Stimulated activated CD8-positive, alpha-beta memory T cell treated with anti-CD3 and anti-CD28 coated beads, Interleukin-15, amount 100 ng/mL, for 1 hour (primary cell): ENCODE measurements at regions not wholly inside any gene's neighbourhood (a gene's known extent, or its start where the extent isn't known, plus 50 kb on each side); places are given as distances from the start of the nearest gene placed in this dataset.
"Not testable (repeated sequence)": the region's sequence is repeated elsewhere in the genome, so short reads cannot be mapped to it uniquely, and the experiment has no call there.

Experiments used
- DNase-seq: peaks from one replicate; pipeline ENCODE4 v3.0.0-alpha.2; 2020; ENCODE audit warnings: low read depth

GRCh38 chr6:8904754-8905153 is 469.4 kb upstream of the SLC35B3 start:
- DNase-seq = no peak

GRCh38 chr6:8900056-8900455 is 464.7 kb upstream of the SLC35B3 start:
- DNase-seq = no peak

- DNase-seq = no peak
These were observed 454.2 kb upstream of the SLC35B3 start for GRCh38 chr6:8889514-8889913.

GRCh38 chr6:8888468-8888867 is 453.1 kb upstream of the SLC35B3 start:
- DNase-seq = no peak

GRCh38 chr6:8881663-8882062 is 446.3 kb upstream of the SLC35B3 start:
- DNase-seq = no peak

GRCh38 chr6:8879334-8879733 is 444.0 kb upstream of the SLC35B3 start:
- no peak for DNase-seq

GRCh38 chr6:8875986-8876385 is 440.6 kb upstream of the SLC35B3 start:
- DNase-seq = no peak

- DNase-seq = no peak
These were observed 437.2 kb upstream of the SLC35B3 start for GRCh38 chr6:8872589-8872988.

- DNase-seq = no peak
These were observed 430.1 kb upstream of the SLC35B3 start for GRCh38 chr6:8865451-8865850.

- DNase-seq = no peak
These were observed 425.3 kb upstream of the SLC35B3 start for GRCh38 chr6:8860671-8861070.

GRCh38 chr6:8859501-8859900 is 424.2 kb upstream of the SLC35B3 start:
- DNase-seq = no peak

- DNase-seq = no peak
These were observed 423.5 kb upstream of the SLC35B3 start for GRCh38 chr6:8858854-8859331.

- DNase-seq = no peak
These were observed 421.8 kb upstream of the SLC35B3 start for GRCh38 chr6:8857160-8857559.

GRCh38 chr6:8855411-8855810 is 420.1 kb upstream of the SLC35B3 start:
- DNase-seq = no peak

- DNase-seq = no peak
These were observed 417.0 kb upstream of the SLC35B3 start for GRCh38 chr6:8852332-8852731.

- DNase-seq = not testable (repeated sequence)
These were observed 411.3 kb upstream of the SLC35B3 start for GRCh38 chr6:8846680-8847079.

- no peak for DNase-seq
These were observed 410.3 kb upstream of the SLC35B3 start for GRCh38 chr6:8845690-8846089.

GRCh38 chr6:8844968-8845367 is 409.6 kb upstream of the SLC35B3 start:
- DNase-seq = no peak

GRCh38 chr6:8839626-8840025 is 404.3 kb upstream of the SLC35B3 start:
- no peak for DNase-seq

GRCh38 chr6:8837343-8837742 is 402.0 kb upstream of the SLC35B3 start:
- no peak for DNase-seq

- DNase-seq = not testable (repeated sequence)
These were observed 397.4 kb upstream of the SLC35B3 start for GRCh38 chr6:8832695-8833094.

- DNase-seq = no peak
These were observed 396.2 kb upstream of the SLC35B3 start for GRCh38 chr6:8831366-8832152.

- no peak for DNase-seq
These were observed 395.4 kb upstream of the SLC35B3 start for GRCh38 chr6:8830794-8831193.

GRCh38 chr6:8829796-8830195 is 394.5 kb upstream of the SLC35B3 start:
- no peak for DNase-seq
